T-helper 17 cell (primary cell): ENCODE measurements at regions not wholly inside any gene's neighbourhood (a gene's known extent, or its start where the extent isn't known, plus 50 kb on each side); places are given as distances from the start of the nearest gene placed in this dataset.

Source experiments
- ATAC-seq: fragments of 150-1000 bp; cut with Tn5 transposase; 2 replicates; pipeline ENCODE4 v1.10.0; 2021; ENCODE audit warnings: mild to moderate bottlenecking, moderate library complexity
- DNase-seq, 3 donors: peaks; one replicate each; pipeline versions ENCODE4 v3.0.0 to v3.0.0-alpha.2; 2020 to 2021
- H3K9me3 ChIP-seq: one replicate; pipeline ENCODE4 v1.7.0; 2013; ENCODE audit warnings: low read length, mild to moderate bottlenecking; ENCODE audit not compliant: control insufficient read depth, poor library complexity, severe bottlenecking
- H3K27ac Mint-ChIP-seq: one replicate; pipeline ENCODE4 v1.8.0; 2022; ENCODE audit warnings: mild to moderate bottlenecking, moderate library complexity, mixed read lengths
- H3K27me3 Mint-ChIP-seq: one replicate; pipeline ENCODE4 v1.8.0; 2022; ENCODE audit warnings: mixed read lengths
- H3K36me3 Mint-ChIP-seq: one replicate; pipeline ENCODE4 v1.8.0; 2022; ENCODE audit warnings: low read depth, mixed read lengths
- H3K4me1 Mint-ChIP-seq: one replicate; pipeline ENCODE4 v1.8.0; 2022; ENCODE audit warnings: mild to moderate bottlenecking, mixed read lengths
- H3K4me3 Mint-ChIP-seq: one replicate; pipeline ENCODE4 v1.8.0; 2022; ENCODE audit warnings: mild to moderate bottlenecking, moderate library complexity, mixed read lengths

- Mint-ChIP-seq H3K27me3 (peaks cover 10% of the 10 kb centered on the region), H3K4me3 (no peak overlapping the region), H3K4me1 (peaks cover 3% of the 10 kb centered on the region), H3K27ac (no peak overlapping the region), H3K36me3 (no peaks in the 10 kb centered on the region)
- no peaks in the 10 kb centered on the region for H3K9me3 ChIP-seq
- ATAC-seq, result no peak
- no peak for DNase-seq
Observed at GRCh38 chr15:69797615-69798014, 300.1 kb downstream of the TLE3 start.

GRCh38 chr15:69798481-69799250 is 299.1 kb downstream of the TLE3 start:
- Mint-ChIP-seq H3K4me1 (peaks cover 3% of the 10 kb centered on the region), H3K27me3 (peaks cover 9% of the 10 kb centered on the region), H3K36me3 (no peaks in the 10 kb centered on the region), H3K27ac (no peak overlapping the region), H3K4me3 (no peak overlapping the region)
- ATAC-seq (no peak), DNase-seq (no peak)
- no peaks in the 10 kb centered on the region for H3K9me3 ChIP-seq

GRCh38 chr15:69801144-69801543 is 296.6 kb downstream of the TLE3 start:
- ATAC-seq (no peak), DNase-seq (no peak)
- no peaks in the 10 kb centered on the region for H3K9me3 ChIP-seq
- Mint-ChIP-seq H3K36me3 (no peaks in the 10 kb centered on the region), H3K27me3 (peaks cover 19% of the 10 kb centered on the region), H3K4me1 (peaks cover 3% of the 10 kb centered on the region), H3K27ac (no peak overlapping the region), H3K4me3 (no peak overlapping the region)

GRCh38 chr15:69802432-69802831 is 295.3 kb downstream of the TLE3 start:
- ATAC-seq, result no peak
- Mint-ChIP-seq H3K27me3 (peaks cover 30% of the 10 kb centered on the region), H3K36me3 (peaks cover 2% of the 10 kb centered on the region), H3K4me1 (peaks cover 3% of the 10 kb centered on the region), H3K4me3 (no peak overlapping the region), H3K27ac (no peak overlapping the region)
- no peak for DNase-seq
- H3K9me3 ChIP-seq, result no peaks in the 10 kb centered on the region

- DNase-seq, result no peak
- no peak for ATAC-seq
- peaks cover 3% of the 10 kb centered on the region for H3K4me1 Mint-ChIP-seq
- peaks cover 2% of the 10 kb centered on the region for H3K36me3 Mint-ChIP-seq
- peaks cover 25% of the 10 kb centered on the region for H3K27me3 Mint-ChIP-seq
- no peak overlapping the region for H3K27ac Mint-ChIP-seq
- no peaks in the 10 kb centered on the region for H3K9me3 ChIP-seq
- no peak overlapping the region for H3K4me3 Mint-ChIP-seq
Observed at GRCh38 chr15:69804786-69805185, 292.9 kb downstream of the TLE3 start.

- H3K9me3 ChIP-seq, result no peaks in the 10 kb centered on the region
- Mint-ChIP-seq H3K4me3 (no peak overlapping the region), H3K27ac (no peak overlapping the region), H3K27me3 (peaks cover 25% of the 10 kb centered on the region), H3K36me3 (peaks cover 2% of the 10 kb centered on the region), H3K4me1 (peaks cover 3% of the 10 kb centered on the region)
- ATAC-seq, result no peak
- no peak for DNase-seq
Observed at GRCh38 chr15:69805248-69805953, 292.3 kb downstream of the TLE3 start.

- no peak overlapping the region for H3K27ac Mint-ChIP-seq
- DNase-seq (no peak), ATAC-seq (no peak)
- peaks cover 2% of the 10 kb centered on the region for H3K36me3 Mint-ChIP-seq
- H3K4me1 Mint-ChIP-seq, result peaks cover 5% of the 10 kb centered on the region
- H3K4me3 Mint-ChIP-seq, result no peak overlapping the region
- H3K27me3 Mint-ChIP-seq, result peaks cover 25% of the 10 kb centered on the region
- no peaks in the 10 kb centered on the region for H3K9me3 ChIP-seq
Observed at GRCh38 chr15:69806287-69806915, 291.3 kb downstream of the TLE3 start.

- H3K9me3 ChIP-seq, result no peaks in the 10 kb centered on the region
- peaks cover 25% of the 10 kb centered on the region for H3K27me3 Mint-ChIP-seq
- H3K27ac Mint-ChIP-seq, result no peak overlapping the region
- no peak overlapping the region for H3K4me3 Mint-ChIP-seq
- ATAC-seq (no peak), DNase-seq (no peak)
- peaks cover 2% of the 10 kb centered on the region for H3K36me3 Mint-ChIP-seq
- H3K4me1 Mint-ChIP-seq, result peaks cover 5% of the 10 kb centered on the region
Observed at GRCh38 chr15:69807721-69808120, 290.0 kb downstream of the TLE3 start.

GRCh38 chr15:69808756-69809155 is 289.0 kb downstream of the TLE3 start:
- H3K27me3 Mint-ChIP-seq, result peaks cover 25% of the 10 kb centered on the region
- peaks cover 5% of the 10 kb centered on the region for H3K4me1 Mint-ChIP-seq
- peaks cover 2% of the 10 kb centered on the region for H3K36me3 Mint-ChIP-seq
- no peak overlapping the region for H3K27ac Mint-ChIP-seq
- no peak overlapping the region for H3K4me3 Mint-ChIP-seq
- no peak for ATAC-seq
- DNase-seq, result no peak
- no peaks in the 10 kb centered on the region for H3K9me3 ChIP-seq

GRCh38 chr15:69809421-69809820 is 288.3 kb downstream of the TLE3 start:
- DNase-seq (no peak), ATAC-seq (no peak)
- Mint-ChIP-seq H3K36me3 (peaks cover 2% of the 10 kb centered on the region), H3K27ac (peak overlapping the region; percentile 32), H3K4me3 (no peak overlapping the region), H3K4me1 (peaks cover 5% of the 10 kb centered on the region), H3K27me3 (peaks cover 26% of the 10 kb centered on the region)
- H3K9me3 ChIP-seq, result no peaks in the 10 kb centered on the region

- no peaks in the 10 kb centered on the region for H3K9me3 ChIP-seq
- no peak overlapping the region for H3K4me3 Mint-ChIP-seq
- H3K4me1 Mint-ChIP-seq, result peaks cover 5% of the 10 kb centered on the region
- ATAC-seq (no peak), DNase-seq (no peak)
- peak overlapping the region; percentile 8 for H3K27ac Mint-ChIP-seq
- H3K27me3 Mint-ChIP-seq, result peaks cover 24% of the 10 kb centered on the region
- H3K36me3 Mint-ChIP-seq, result peaks cover 2% of the 10 kb centered on the region
Observed at GRCh38 chr15:69810431-69811354, 287.0 kb downstream of the TLE3 start.

- Mint-ChIP-seq H3K27me3 (peaks cover 14% of the 10 kb centered on the region), H3K4me1 (peaks cover 5% of the 10 kb centered on the region), H3K4me3 (no peak overlapping the region), H3K36me3 (peaks cover 2% of the 10 kb centered on the region), H3K27ac (no peak overlapping the region)
- no peak for DNase-seq
- no peak for ATAC-seq
- no peaks in the 10 kb centered on the region for H3K9me3 ChIP-seq
Observed at GRCh38 chr15:69812861-69813261, 284.9 kb downstream of the TLE3 start.

GRCh38 chr15:69813881-69814280 is 283.8 kb downstream of the TLE3 start:
- ATAC-seq, result no peak
- no peak for DNase-seq
- no peaks in the 10 kb centered on the region for H3K9me3 ChIP-seq
- no peak overlapping the region for H3K27ac Mint-ChIP-seq
- H3K4me1 Mint-ChIP-seq, result peaks cover 5% of the 10 kb centered on the region
- H3K4me3 Mint-ChIP-seq, result no peak overlapping the region
- H3K36me3 Mint-ChIP-seq, result peaks cover 2% of the 10 kb centered on the region
- H3K27me3 Mint-ChIP-seq, result peaks cover 14% of the 10 kb centered on the region
